OCI-LY1 (cell line): ENCODE measurements at regions not wholly inside any gene's neighbourhood (a gene's known extent, or its start where the extent isn't known, plus 50 kb on each side); places are given as distances from the start of the nearest gene placed in this dataset.

Source experiments
- H2AFZ ChIP-seq: fragments of 200-600 bp; sonication (generic), shearing (Covaris generic); 2 replicates; pipeline ENCODE4 v1.6.0; 2014; ENCODE audit warnings: antibody characterized with exemption, mild to moderate bottlenecking, low read length
- H3F3A ChIP-seq: fragments of 200-600 bp; sonication (generic), shearing (Covaris generic); 2 replicates; pipeline ENCODE4 v1.6.0; 2014; ENCODE audit warnings: mild to moderate bottlenecking, antibody characterized with exemption, low read length, moderate library complexity; ENCODE audit not compliant: insufficient read depth
- H3K27ac ChIP-seq: fragments of 200-600 bp; sonication (generic); 2 replicates; pipeline ENCODE4 v1.5.1; 2014; ENCODE audit warnings: low read length, mixed run types, mild to moderate bottlenecking, low read depth; ENCODE audit not compliant: poor library complexity, severe bottlenecking
- H3K27me3 ChIP-seq: fragments of 200-600 bp; sonication (generic); 2 replicates; pipeline ENCODE4 v1.6.0; 2014; ENCODE audit warnings: antibody characterized with exemption, mild to moderate bottlenecking, low read length, moderate library complexity; ENCODE audit not compliant: insufficient read depth
- H3K36me3 ChIP-seq: fragments of 200-600 bp; sonication (generic); 2 replicates; pipeline ENCODE4 v1.6.1; 2014; ENCODE audit warnings: mild to moderate bottlenecking, antibody characterized with exemption, low read length, moderate library complexity, mixed read lengths; ENCODE audit not compliant: insufficient read depth
- H3K4me1 ChIP-seq: fragments of 200-600 bp; sonication (generic); 2 replicates; pipeline ENCODE4 v1.5.1; 2014; ENCODE audit warnings: mild to moderate bottlenecking, low read length, moderate library complexity; ENCODE audit not compliant: insufficient read depth, severe bottlenecking
- H3K4me2 ChIP-seq: fragments of 200-600 bp; sonication (generic), shearing (Covaris generic); 2 replicates; pipeline ENCODE4 v1.6.1; 2014; ENCODE audit warnings: low read length
- H3K4me3 ChIP-seq: fragments of 200-600 bp; sonication (generic); 2 replicates; pipeline ENCODE4 v1.5.1; 2014; ENCODE audit warnings: low read length, low read depth, mild to moderate bottlenecking, mixed read lengths; ENCODE audit not compliant: poor library complexity, severe bottlenecking
- H3K79me2 ChIP-seq: fragments of 200-600 bp; shearing (Covaris generic); 2 replicates; pipeline ENCODE4 v1.6.1; 2016; ENCODE audit warnings: mixed run types, low read length, mixed read lengths; ENCODE audit not compliant: insufficient read depth
- H3K9ac ChIP-seq: fragments of 200-600 bp; sonication (generic), shearing (Covaris generic); 2 replicates; pipeline ENCODE4 v1.6.1; 2014; ENCODE audit warnings: mild to moderate bottlenecking, low read length, mixed read lengths
- H3K9me2 ChIP-seq: fragments of 200-600 bp; sonication (generic), shearing (Covaris generic); 2 replicates; pipeline ENCODE4 v1.6.1; 2014; ENCODE audit warnings: low read depth, mild to moderate bottlenecking, low read length, mixed read lengths
- H3K9me3 ChIP-seq: fragments of 200-600 bp; shearing (Covaris generic); 2 replicates; pipeline ENCODE4 v1.6.1; 2014; ENCODE audit warnings: low read length, mixed read lengths
- H4K20me1 ChIP-seq: fragments of 200-600 bp; sonication (generic), shearing (Covaris generic); 2 replicates; pipeline ENCODE4 v1.6.0; 2016; ENCODE audit warnings: mild to moderate bottlenecking, low read length; ENCODE audit not compliant: insufficient read depth
- EZH2 ChIP-seq: fragments of 200-600 bp; sonication (generic), shearing (Covaris generic); IDR thresholded peaks from 2 replicates; pipeline ENCODE4 v1.8.0; 2017; ENCODE audit warnings: borderline replicate concordance, mixed run types, mild to moderate bottlenecking, antibody characterized with exemption, low read length, moderate library complexity, mixed read lengths
- TF ChIP-seq, protein P1 (sequence below): fragments of 200-600 bp; sonication (generic), shearing (Covaris generic); IDR thresholded peaks from 2 replicates; pipeline ENCODE4 v1.5.1; 2017; ENCODE audit warnings: mild to moderate bottlenecking, antibody characterized with exemption, low read length, moderate library complexity, mixed read lengths

DNA sequence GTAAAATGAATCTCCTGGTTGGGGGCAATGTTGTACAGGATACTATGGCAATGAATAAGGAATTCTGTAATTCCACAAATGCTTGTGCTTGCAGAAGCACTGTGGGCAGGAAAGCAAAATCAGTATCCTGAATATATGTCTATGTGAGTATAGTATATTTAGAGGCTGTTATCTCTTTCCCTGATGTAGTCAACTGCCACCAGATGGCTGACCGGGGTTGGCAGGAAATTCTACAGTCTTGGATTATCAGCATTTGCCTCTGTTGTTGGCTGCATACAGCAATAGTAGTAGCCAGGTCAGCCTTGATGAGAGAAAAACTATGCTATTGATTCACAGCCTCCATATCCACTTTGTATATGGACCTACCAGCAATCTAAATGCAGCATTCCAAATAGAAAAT lies 425.1 kb upstream of the JAG1 start:
- no peaks in the 10 kb centered on the region for H3K27me3 ChIP-seq
- no peaks in the 10 kb centered on the region for H4K20me1 ChIP-seq
- H2AFZ ChIP-seq = no peak overlapping the region
- no peaks in the 10 kb centered on the region for H3K36me3 ChIP-seq
- no peaks in the 10 kb centered on the region for H3F3A ChIP-seq
- no peak for TF ChIP-seq EZH2
- TF ChIP-seq, protein P1, sequence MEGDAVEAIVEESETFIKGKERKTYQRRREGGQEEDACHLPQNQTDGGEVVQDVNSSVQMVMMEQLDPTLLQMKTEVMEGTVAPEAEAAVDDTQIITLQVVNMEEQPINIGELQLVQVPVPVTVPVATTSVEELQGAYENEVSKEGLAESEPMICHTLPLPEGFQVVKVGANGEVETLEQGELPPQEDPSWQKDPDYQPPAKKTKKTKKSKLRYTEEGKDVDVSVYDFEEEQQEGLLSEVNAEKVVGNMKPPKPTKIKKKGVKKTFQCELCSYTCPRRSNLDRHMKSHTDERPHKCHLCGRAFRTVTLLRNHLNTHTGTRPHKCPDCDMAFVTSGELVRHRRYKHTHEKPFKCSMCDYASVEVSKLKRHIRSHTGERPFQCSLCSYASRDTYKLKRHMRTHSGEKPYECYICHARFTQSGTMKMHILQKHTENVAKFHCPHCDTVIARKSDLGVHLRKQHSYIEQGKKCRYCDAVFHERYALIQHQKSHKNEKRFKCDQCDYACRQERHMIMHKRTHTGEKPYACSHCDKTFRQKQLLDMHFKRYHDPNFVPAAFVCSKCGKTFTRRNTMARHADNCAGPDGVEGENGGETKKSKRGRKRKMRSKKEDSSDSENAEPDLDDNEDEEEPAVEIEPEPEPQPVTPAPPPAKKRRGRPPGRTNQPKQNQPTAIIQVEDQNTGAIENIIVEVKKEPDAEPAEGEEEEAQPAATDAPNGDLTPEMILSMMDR = no peak
- H3K9ac ChIP-seq = no peak overlapping the region
- H3K9me2 ChIP-seq = no peaks in the 10 kb centered on the region
- no peak overlapping the region for H3K4me3 ChIP-seq
- no peaks in the 10 kb centered on the region for H3K79me2 ChIP-seq
- no peak overlapping the region for H3K27ac ChIP-seq
- no peaks in the 10 kb centered on the region for H3K9me3 ChIP-seq
- H3K4me1 ChIP-seq = no peaks in the 10 kb centered on the region
- no peak overlapping the region for H3K4me2 ChIP-seq

DNA sequence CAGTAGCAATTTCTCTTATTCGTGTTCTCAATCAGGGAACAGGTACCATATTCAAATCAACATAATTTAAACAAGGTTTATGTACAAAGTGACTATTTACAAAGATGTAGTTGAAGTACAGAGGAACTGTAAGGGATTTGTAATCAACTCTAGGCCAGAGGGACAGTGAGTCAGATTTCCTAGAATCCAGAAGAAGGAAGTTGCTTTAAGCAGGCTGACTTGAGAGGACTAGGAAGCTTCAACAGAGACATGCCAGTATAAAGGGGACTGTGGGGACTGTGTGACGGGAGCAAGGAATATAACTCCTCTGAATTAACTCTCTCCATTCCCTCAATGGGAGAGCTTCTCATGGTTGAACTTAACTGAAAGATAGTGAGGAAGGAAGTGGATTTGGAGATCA lies 427.4 kb upstream of the JAG1 start:
- H3K4me2 ChIP-seq = no peak overlapping the region
- H3K4me1 ChIP-seq = no peaks in the 10 kb centered on the region
- H3F3A ChIP-seq = no peaks in the 10 kb centered on the region
- H3K27ac ChIP-seq = no peak overlapping the region
- H3K4me3 ChIP-seq = no peak overlapping the region
- H3K9me3 ChIP-seq = no peaks in the 10 kb centered on the region
- H3K9ac ChIP-seq = no peak overlapping the region
- H3K27me3 ChIP-seq = no peaks in the 10 kb centered on the region
- H4K20me1 ChIP-seq = no peaks in the 10 kb centered on the region
- TF ChIP-seq EZH2 = no peak
- TF ChIP-seq, protein P1 = no peak
- no peaks in the 10 kb centered on the region for H3K36me3 ChIP-seq
- no peaks in the 10 kb centered on the region for H3K79me2 ChIP-seq
- no peaks in the 10 kb centered on the region for H3K9me2 ChIP-seq
- H2AFZ ChIP-seq = no peak overlapping the region

DNA sequence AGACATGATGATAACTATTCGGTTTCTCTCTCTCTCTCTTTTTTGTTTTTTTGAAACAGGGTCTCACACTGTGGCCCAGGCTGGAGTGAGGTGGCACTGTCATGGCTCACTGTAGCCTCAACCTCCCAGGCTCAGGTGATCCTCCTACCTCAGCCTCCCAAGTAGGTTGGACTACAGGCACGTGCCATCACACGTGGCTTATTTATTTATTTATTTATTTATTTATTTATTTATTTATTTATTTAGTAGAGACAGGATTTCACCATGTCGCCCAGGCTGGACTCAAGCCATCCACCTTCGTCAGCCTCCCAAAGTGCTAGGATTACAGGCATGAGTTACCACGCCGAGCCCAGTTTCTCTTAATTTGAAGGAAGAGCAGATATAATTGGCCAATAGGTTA lies 427.9 kb upstream of the JAG1 start:
- Histone ChIP-seq H3K9ac (no peak overlapping the region), H3K27ac (no peak overlapping the region), H3K4me3 (no peak overlapping the region), H3K4me1 (no peaks in the 10 kb centered on the region), H3K4me2 (no peak overlapping the region), H4K20me1 (no peaks in the 10 kb centered on the region), H3K79me2 (no peaks in the 10 kb centered on the region), H3K27me3 (no peaks in the 10 kb centered on the region), H3K9me3 (no peaks in the 10 kb centered on the region), H3K36me3 (no peaks in the 10 kb centered on the region), H2AFZ (no peak overlapping the region), H3K9me2 (no peaks in the 10 kb centered on the region), H3F3A (no peaks in the 10 kb centered on the region)
- TF ChIP-seq EZH2 = no peak
- TF ChIP-seq, protein P1 = no peak
